ENCODE measurements at regions not wholly inside any gene's neighbourhood (a gene's known extent, or its start where the extent isn't known, plus 50 kb on each side); places are given as distances from the start of the nearest gene placed in this dataset.

GRCh38 chr9:104350541-104350940 lies 153.5 kb upstream of the OR13F1 start:
- no peak overlapping the region for H2AFZ ChIP-seq (ENCODE audit: low read depth, low read length, poor library complexity, severe bottlenecking)
- TF ChIP-seq SRF (IDR thresholded peaks at IDR 0.05; ENCODE audit: low read depth) (no peak), JUND (IDR thresholded peaks at IDR 0.05) (no peak), TCF7L2 (IDR thresholded peaks at IDR 0.05; ENCODE audit: borderline replicate concordance, extremely low read depth, insufficient read depth, insufficient read length) (no peak), CEBPB (IDR thresholded peaks at IDR 0.05; ENCODE audit: low read depth) (no peak), ATF3 (IDR thresholded peaks at IDR 0.05) (no peak), EZH2phosphoT487 (IDR thresholded peaks at IDR 0.05; ENCODE audit: borderline replicate concordance) (no peak), YY1 (IDR thresholded peaks at IDR 0.05; ENCODE audit: extremely low read depth, insufficient replicate concordance, low read depth, low read length) (no peak), EZH2 (IDR thresholded peaks at IDR 0.05) (no peak), RAD21 (IDR thresholded peaks at IDR 0.05; ENCODE audit: low read depth) (no peak), POLR2AphosphoS5 (IDR thresholded peaks at IDR 0.05; ENCODE audit: low read depth, low read length) (no peak), SIN3A (IDR thresholded peaks at IDR 0.05; ENCODE audit: low read depth) (no peak), ZNF274 (IDR thresholded peaks at IDR 0.05; ENCODE audit: low read depth, low read length) (no peak)
- TF ChIP-seq, protein P1, sequence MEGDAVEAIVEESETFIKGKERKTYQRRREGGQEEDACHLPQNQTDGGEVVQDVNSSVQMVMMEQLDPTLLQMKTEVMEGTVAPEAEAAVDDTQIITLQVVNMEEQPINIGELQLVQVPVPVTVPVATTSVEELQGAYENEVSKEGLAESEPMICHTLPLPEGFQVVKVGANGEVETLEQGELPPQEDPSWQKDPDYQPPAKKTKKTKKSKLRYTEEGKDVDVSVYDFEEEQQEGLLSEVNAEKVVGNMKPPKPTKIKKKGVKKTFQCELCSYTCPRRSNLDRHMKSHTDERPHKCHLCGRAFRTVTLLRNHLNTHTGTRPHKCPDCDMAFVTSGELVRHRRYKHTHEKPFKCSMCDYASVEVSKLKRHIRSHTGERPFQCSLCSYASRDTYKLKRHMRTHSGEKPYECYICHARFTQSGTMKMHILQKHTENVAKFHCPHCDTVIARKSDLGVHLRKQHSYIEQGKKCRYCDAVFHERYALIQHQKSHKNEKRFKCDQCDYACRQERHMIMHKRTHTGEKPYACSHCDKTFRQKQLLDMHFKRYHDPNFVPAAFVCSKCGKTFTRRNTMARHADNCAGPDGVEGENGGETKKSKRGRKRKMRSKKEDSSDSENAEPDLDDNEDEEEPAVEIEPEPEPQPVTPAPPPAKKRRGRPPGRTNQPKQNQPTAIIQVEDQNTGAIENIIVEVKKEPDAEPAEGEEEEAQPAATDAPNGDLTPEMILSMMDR (IDR thresholded peaks at IDR 0.05 in 2 of 3, conservative IDR thresholded peaks at IDR 0.05 in 1 of 3; ENCODE audit: borderline replicate concordance in 1 of 3, insufficient read depth in 1 of 3, low read depth in 2 of 3, low read length in 2 of 3): no peak
- TF ChIP-seq, protein P2, sequence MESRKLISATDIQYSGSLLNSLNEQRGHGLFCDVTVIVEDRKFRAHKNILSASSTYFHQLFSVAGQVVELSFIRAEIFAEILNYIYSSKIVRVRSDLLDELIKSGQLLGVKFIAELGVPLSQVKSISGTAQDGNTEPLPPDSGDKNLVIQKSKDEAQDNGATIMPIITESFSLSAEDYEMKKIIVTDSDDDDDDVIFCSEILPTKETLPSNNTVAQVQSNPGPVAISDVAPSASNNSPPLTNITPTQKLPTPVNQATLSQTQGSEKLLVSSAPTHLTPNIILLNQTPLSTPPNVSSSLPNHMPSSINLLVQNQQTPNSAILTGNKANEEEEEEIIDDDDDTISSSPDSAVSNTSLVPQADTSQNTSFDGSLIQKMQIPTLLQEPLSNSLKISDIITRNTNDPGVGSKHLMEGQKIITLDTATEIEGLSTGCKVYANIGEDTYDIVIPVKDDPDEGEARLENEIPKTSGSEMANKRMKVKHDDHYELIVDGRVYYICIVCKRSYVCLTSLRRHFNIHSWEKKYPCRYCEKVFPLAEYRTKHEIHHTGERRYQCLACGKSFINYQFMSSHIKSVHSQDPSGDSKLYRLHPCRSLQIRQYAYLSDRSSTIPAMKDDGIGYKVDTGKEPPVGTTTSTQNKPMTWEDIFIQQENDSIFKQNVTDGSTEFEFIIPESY (IDR thresholded peaks at IDR 0.05; ENCODE audit: extremely low read depth, insufficient replicate concordance, low read length): no peak
- RAD21 ChIA-PET (ENCODE audit: low non-redundant PET in 1 of 2, low total read pairs in 2 of 2, uncharacterized antibody in 2 of 2, unreplicated experiment in 2 of 2): no interaction called here

More at GRCh38 chr9:104350541-104350940, 153.5 kb upstream of the OR13F1 start:
- intact Hi-C loops (cut with micrococcal nuclease): no loop called here
- no peak overlapping the region for H3K4me3 ChIP-seq (replicated peaks in 1 of 2; ENCODE audit: low read depth in 1 of 2, low read length in 2 of 2)
- H3K9me2 ChIP-seq (ENCODE audit: insufficient read depth): no peaks in the 10 kb centered on the region
- H3K9ac ChIP-seq (ENCODE audit: low read length): no peak overlapping the region
- no peaks in the 10 kb centered on the region for H3K27me3 ChIP-seq (ENCODE audit: insufficient read depth, low read length)
- BruUV-seq (replicated peaks): no TSS peak
- no peak for ATAC-seq
- no peaks in the 10 kb centered on the region for H3K9me3 ChIP-seq (ENCODE audit: control insufficient read depth in 1 of 2, insufficient read depth in 1 of 2, low read depth in 1 of 2, low read length in 2 of 2)
- H3K4me1 ChIP-seq (ENCODE audit: control insufficient read depth in 1 of 2, insufficient read depth in 2 of 2, low read length in 2 of 2): no peaks in the 10 kb centered on the region
- H3K36me3 ChIP-seq (ENCODE audit: control insufficient read depth in 1 of 2, insufficient read depth in 2 of 2, low read length in 2 of 2): no peaks in the 10 kb centered on the region
- ChIA-PET CTCF (no interaction called here), POLR2A (no interaction called here)
- no peaks in the 10 kb centered on the region for H3K79me2 ChIP-seq (ENCODE audit: insufficient read depth, low read length)
- no peak overlapping the region for H3K4me2 ChIP-seq (ENCODE audit: low read length)
- H3K27ac ChIP-seq (ENCODE audit: low read depth, low read length): no peak overlapping the region
- DNase-seq (ENCODE audit: low read depth, low spot score): no peak
- H4K20me1 ChIP-seq (ENCODE audit: insufficient read depth): no peaks in the 10 kb centered on the region

All from HCT116 (cell line).